ENCODE measurements at regions not wholly inside any gene's neighbourhood (a gene's known extent, or its start where the extent isn't known, plus 50 kb on each side); places are given as distances from the start of the nearest gene placed in this dataset.

- TF ChIP-seq CTCF (IDR thresholded peaks at IDR 0.05) (no peak), POLR2AphosphoS5 (IDR thresholded peaks at IDR 0.05) (no peak), POLR2A (IDR thresholded peaks at IDR 0.05) (no peak), EP300 (IDR thresholded peaks at IDR 0.05) (no peak)
These were observed 340.9 kb upstream of the IRAK1BP1 start for GRCh38 chr6:78526432-78526831.
